WTC11 (cell line): ENCODE measurements at regions not wholly inside any gene's neighbourhood (a gene's known extent, or its start where the extent isn't known, plus 50 kb on each side); places are given as distances from the start of the nearest gene placed in this dataset.

ENCODE experiments used
- ATAC-seq: fragments of 200-7000 bp; cut with Tn5 transposase; 2 replicates; pipeline ENCODE4 v1.10.0; 2021; ENCODE audit warnings: mild to moderate bottlenecking, moderate library complexity
- CTCF ChIA-PET: fragments of 300-600 bp; sonication (Branson Sonifier 250); formaldehyde crosslinking; loops from one replicate; lab custom pipeline; 2021; ENCODE audit warnings: antibody characterized with exemption; lab: Charles Lee
- POLR2A ChIA-PET: fragments of 350-600 bp; sonication (Branson Sonifier 250); formaldehyde crosslinking; loops from one replicate; lab custom pipeline; 2021; ENCODE audit warnings: antibody characterized with exemption; lab: Charles Lee
- DNase-seq: peaks from one replicate; pipeline ENCODE4 v3.0.0; 2021; ENCODE audit warnings: low spot score
- H3K27ac Mint-ChIP-seq: 2 replicates; pipeline ENCODE4 v1.8.0; 2021; ENCODE audit warnings: mixed read lengths
- H3K27me3 Mint-ChIP-seq: 2 replicates; pipeline ENCODE4 v1.8.0; 2021; ENCODE audit warnings: low read depth, mild to moderate bottlenecking, moderate library complexity, mixed read lengths
- H3K36me3 Mint-ChIP-seq: 2 replicates; pipeline ENCODE4 v1.8.0; 2021; ENCODE audit warnings: mixed read lengths
- H3K4me1 Mint-ChIP-seq: 2 replicates; pipeline ENCODE4 v1.8.0; 2022; ENCODE audit warnings: mixed read lengths
- H3K4me3 Mint-ChIP-seq: 2 replicates; pipeline ENCODE4 v1.8.0; 2021; ENCODE audit warnings: mild to moderate bottlenecking, moderate library complexity, mixed read lengths
- H3K9me3 Mint-ChIP-seq: 2 replicates; pipeline ENCODE4 v1.8.0; 2021; ENCODE audit warnings: mixed read lengths
- ATF1 ChIP-seq: sonication (generic); formaldehyde crosslinking; IDR thresholded peaks from 2 replicates; pipeline ENCODE4 v1.8.1; 2023; ENCODE audit warnings: mild to moderate bottlenecking, moderate library complexity, missing genetic modification reagents
- ATF2 ChIP-seq: sonication (generic); formaldehyde crosslinking; IDR thresholded peaks from 2 replicates; pipeline ENCODE4 v1.8.1; 2022; ENCODE audit warnings: low read depth, missing genetic modification reagents, borderline replicate concordance
- CDX4 ChIP-seq: fragments of 250-450 bp; sonication (Bioruptor Pico); IDR thresholded peaks from 2 replicates; pipeline ENCODE4 v1.9.0; 2021; ENCODE audit warnings: moderate library complexity, mild to moderate bottlenecking, inconsistent platforms, borderline replicate concordance
- GABPB1 ChIP-seq: sonication (generic); formaldehyde crosslinking; IDR thresholded peaks from 2 replicates; pipeline ENCODE4 v1.8.1; 2023; ENCODE audit warnings: mild to moderate bottlenecking, missing genetic modification reagents
- GRHL2 ChIP-seq: fragments of 250-450 bp; sonication (Bioruptor Pico); IDR thresholded peaks from 2 replicates; pipeline ENCODE4 v1.8.0; 2022; ENCODE audit warnings: mild to moderate bottlenecking, moderate library complexity; ENCODE audit not compliant: insufficient replicate concordance, severe bottlenecking
- HMGA2 ChIP-seq: fragments of 250-450 bp; sonication (Bioruptor Pico); IDR thresholded peaks from 2 replicates; pipeline ENCODE4 v1.4.0; 2021; ENCODE audit warnings: mild to moderate bottlenecking, moderate library complexity
- JUN ChIP-seq: sonication (generic); formaldehyde crosslinking; IDR thresholded peaks from 2 replicates; pipeline ENCODE4 v1.8.0; 2023; ENCODE audit warnings: mild to moderate bottlenecking, missing genetic modification reagents
- MXD4 ChIP-seq: fragments of 250-450 bp; sonication (Bioruptor Pico); IDR thresholded peaks from 2 replicates; pipeline ENCODE4 v1.8.0; 2021; ENCODE audit warnings: mild to moderate bottlenecking, moderate library complexity, borderline replicate concordance
- NFATC4 ChIP-seq: fragments of 250-450 bp; sonication (Bioruptor Pico); IDR thresholded peaks from 2 replicates; pipeline ENCODE4 v1.9.0; 2021; ENCODE audit warnings: mild to moderate bottlenecking
- NR2C2 ChIP-seq: sonication (generic); formaldehyde crosslinking; IDR thresholded peaks from 2 replicates; pipeline ENCODE4 v1.8.0; 2022; ENCODE audit warnings: mild to moderate bottlenecking, missing genetic modification reagents
- PREB ChIP-seq: sonication (generic); formaldehyde crosslinking; IDR thresholded peaks from 2 replicates; pipeline ENCODE4 v1.8.1; 2022; ENCODE audit warnings: mild to moderate bottlenecking, missing genetic modification reagents, moderate library complexity, borderline replicate concordance
- PRRX2 ChIP-seq: fragments of 250-450 bp; sonication (Bioruptor Pico); IDR thresholded peaks from 2 replicates; pipeline ENCODE4 v1.8.0; 2021; ENCODE audit warnings: mild to moderate bottlenecking
- RORB ChIP-seq: fragments of 250-450 bp; sonication (Bioruptor Pico); IDR thresholded peaks from 2 replicates; pipeline ENCODE4 v1.9.0; 2021; ENCODE audit warnings: mild to moderate bottlenecking
- SMAD3 ChIP-seq: sonication (generic); formaldehyde crosslinking; IDR thresholded peaks from 2 replicates; pipeline ENCODE4 v1.8.0; 2022; ENCODE audit warnings: missing genetic modification reagents, mild to moderate bottlenecking, borderline replicate concordance
- ZNF219 ChIP-seq: sonication (generic); formaldehyde crosslinking; IDR thresholded peaks from 2 replicates; pipeline ENCODE4 v1.8.0; 2023; ENCODE audit warnings: missing genetic modification reagents, mild to moderate bottlenecking, borderline replicate concordance
- ZNF416 ChIP-seq: fragments of 250-450 bp; sonication (Bioruptor Pico); IDR thresholded peaks from 2 replicates; pipeline ENCODE4 v1.9.0; 2021; ENCODE audit warnings: mild to moderate bottlenecking, inconsistent platforms
- ZNF671 ChIP-seq: fragments of 250-450 bp; sonication (Bioruptor Pico); IDR thresholded peaks from 2 replicates; pipeline ENCODE4 v1.8.0; 2021; ENCODE audit warnings: mild to moderate bottlenecking
- TF ChIP-seq, protein P1 (sequence below): sonication (generic); formaldehyde crosslinking; IDR thresholded peaks from 2 replicates; pipeline ENCODE4 v1.8.1; 2023; ENCODE audit warnings: mild to moderate bottlenecking, missing genetic modification reagents, borderline replicate concordance
- TF ChIP-seq, protein P2 (sequence below): fragments of 250-450 bp; sonication (Bioruptor Pico); IDR thresholded peaks from 2 replicates; pipeline ENCODE4 v1.8.0; 2021; ENCODE audit warnings: mild to moderate bottlenecking

DNA sequence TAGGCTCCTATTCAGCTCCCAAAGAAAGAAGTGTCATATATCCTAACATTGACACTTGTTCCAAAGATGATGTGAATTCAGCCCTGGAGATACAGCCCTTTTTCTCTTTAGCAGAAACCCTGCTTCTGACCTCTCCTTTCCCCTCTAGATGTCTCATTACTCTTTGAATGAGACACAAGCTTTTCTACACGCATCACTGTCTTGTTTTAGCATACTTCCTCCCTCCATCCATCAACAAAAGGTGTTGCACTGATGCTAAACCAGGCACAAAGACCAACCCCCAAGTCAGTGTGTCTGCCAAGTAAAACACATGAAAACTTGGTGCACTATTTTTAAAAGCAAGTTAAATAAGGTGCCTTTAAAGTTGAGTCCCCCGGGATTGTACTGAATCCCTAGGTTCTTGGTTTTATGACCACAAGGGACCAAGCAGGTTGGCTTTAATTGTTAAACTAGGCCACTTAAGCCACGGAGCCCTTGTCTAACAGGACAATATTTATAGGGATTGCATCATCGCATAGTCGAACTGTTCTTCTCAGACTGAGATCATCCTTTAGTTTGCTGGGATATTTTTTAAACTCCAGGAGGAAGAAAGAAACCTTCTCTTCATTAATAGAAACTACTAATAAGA is 101.0 kb upstream of the GUCA2B start:
- Mint-ChIP-seq H3K27me3 (no peaks in the 10 kb centered on the region; the same call in 1 of the 2 replicates), H3K27ac (no peak overlapping the region), H3K4me3 (no peak overlapping the region), H3K4me1 (no peaks in the 10 kb centered on the region), H3K36me3 (peaks cover 4% of the 10 kb centered on the region; the same call in 1 of the 2 replicates), H3K9me3 (peaks cover 26% of the 10 kb centered on the region)
- CTCF ChIA-PET: no interaction called here
- ATAC-seq: no peak
- no peak for DNase-seq
- TF ChIP-seq PREB (no peak), GABPB1 (CRISPR knock-in tag) (no peak), ZNF219 (CRISPR knock-in tag) (no peak), PRRX2 (CRISPR knock-in tag) (no peak), ZNF416 (CRISPR knock-in tag) (no peak), SMAD3 (CRISPR knock-in tag) (no peak), RORB (CRISPR knock-in tag) (no peak), ATF2 (CRISPR knock-in tag) (no peak), GRHL2 (CRISPR knock-in tag) (no peak), NR2C2 (CRISPR knock-in tag) (no peak), ATF1 (CRISPR knock-in tag) (no peak), CDX4 (CRISPR knock-in tag) (no peak), JUN (CRISPR knock-in tag) (no peak), HMGA2 (no peak), MXD4 (CRISPR knock-in tag) (no peak), ZNF671 (CRISPR knock-in tag) (no peak), NFATC4 (CRISPR knock-in tag) (no peak)
- TF ChIP-seq, protein P1, sequence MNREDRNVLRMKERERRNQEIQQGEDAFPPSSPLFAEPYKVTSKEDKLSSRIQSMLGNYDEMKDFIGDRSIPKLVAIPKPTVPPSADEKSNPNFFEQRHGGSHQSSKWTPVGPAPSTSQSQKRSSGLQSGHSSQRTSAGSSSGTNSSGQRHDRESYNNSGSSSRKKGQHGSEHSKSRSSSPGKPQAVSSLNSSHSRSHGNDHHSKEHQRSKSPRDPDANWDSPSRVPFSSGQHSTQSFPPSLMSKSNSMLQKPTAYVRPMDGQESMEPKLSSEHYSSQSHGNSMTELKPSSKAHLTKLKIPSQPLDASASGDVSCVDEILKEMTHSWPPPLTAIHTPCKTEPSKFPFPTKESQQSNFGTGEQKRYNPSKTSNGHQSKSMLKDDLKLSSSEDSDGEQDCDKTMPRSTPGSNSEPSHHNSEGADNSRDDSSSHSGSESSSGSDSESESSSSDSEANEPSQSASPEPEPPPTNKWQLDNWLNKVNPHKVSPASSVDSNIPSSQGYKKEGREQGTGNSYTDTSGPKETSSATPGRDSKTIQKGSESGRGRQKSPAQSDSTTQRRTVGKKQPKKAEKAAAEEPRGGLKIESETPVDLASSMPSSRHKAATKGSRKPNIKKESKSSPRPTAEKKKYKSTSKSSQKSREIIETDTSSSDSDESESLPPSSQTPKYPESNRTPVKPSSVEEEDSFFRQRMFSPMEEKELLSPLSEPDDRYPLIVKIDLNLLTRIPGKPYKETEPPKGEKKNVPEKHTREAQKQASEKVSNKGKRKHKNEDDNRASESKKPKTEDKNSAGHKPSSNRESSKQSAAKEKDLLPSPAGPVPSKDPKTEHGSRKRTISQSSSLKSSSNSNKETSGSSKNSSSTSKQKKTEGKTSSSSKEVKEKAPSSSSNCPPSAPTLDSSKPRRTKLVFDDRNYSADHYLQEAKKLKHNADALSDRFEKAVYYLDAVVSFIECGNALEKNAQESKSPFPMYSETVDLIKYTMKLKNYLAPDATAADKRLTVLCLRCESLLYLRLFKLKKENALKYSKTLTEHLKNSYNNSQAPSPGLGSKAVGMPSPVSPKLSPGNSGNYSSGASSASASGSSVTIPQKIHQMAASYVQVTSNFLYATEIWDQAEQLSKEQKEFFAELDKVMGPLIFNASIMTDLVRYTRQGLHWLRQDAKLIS: no peak
- TF ChIP-seq, protein P2, sequence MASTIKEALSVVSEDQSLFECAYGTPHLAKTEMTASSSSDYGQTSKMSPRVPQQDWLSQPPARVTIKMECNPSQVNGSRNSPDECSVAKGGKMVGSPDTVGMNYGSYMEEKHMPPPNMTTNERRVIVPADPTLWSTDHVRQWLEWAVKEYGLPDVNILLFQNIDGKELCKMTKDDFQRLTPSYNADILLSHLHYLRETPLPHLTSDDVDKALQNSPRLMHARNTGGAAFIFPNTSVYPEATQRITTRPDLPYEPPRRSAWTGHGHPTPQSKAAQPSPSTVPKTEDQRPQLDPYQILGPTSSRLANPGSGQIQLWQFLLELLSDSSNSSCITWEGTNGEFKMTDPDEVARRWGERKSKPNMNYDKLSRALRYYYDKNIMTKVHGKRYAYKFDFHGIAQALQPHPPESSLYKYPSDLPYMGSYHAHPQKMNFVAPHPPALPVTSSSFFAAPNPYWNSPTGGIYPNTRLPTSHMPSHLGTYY (CRISPR knock-in tag): no peak
- TF ChIP-seq, all 79 proteins: peak for 0
- POLR2A ChIA-PET: interaction anchor here (0.7 kb wide), 1 partner anchor 38 kb away, joined by 3 read pairs; no protein-coding TSS in a partner anchor
